ENCODE measurements at regions not wholly inside any gene's neighbourhood (a gene's known extent, or its start where the extent isn't known, plus 50 kb on each side); places are given as distances from the start of the nearest gene placed in this dataset.
A peak's percentile ranks its signal among the peaks of the same experiment; 100 is the strongest.
"Not testable (repeated sequence)": the region's sequence is repeated elsewhere in the genome, so short reads cannot be mapped to it uniquely, and the experiment has no call there.

DNA sequence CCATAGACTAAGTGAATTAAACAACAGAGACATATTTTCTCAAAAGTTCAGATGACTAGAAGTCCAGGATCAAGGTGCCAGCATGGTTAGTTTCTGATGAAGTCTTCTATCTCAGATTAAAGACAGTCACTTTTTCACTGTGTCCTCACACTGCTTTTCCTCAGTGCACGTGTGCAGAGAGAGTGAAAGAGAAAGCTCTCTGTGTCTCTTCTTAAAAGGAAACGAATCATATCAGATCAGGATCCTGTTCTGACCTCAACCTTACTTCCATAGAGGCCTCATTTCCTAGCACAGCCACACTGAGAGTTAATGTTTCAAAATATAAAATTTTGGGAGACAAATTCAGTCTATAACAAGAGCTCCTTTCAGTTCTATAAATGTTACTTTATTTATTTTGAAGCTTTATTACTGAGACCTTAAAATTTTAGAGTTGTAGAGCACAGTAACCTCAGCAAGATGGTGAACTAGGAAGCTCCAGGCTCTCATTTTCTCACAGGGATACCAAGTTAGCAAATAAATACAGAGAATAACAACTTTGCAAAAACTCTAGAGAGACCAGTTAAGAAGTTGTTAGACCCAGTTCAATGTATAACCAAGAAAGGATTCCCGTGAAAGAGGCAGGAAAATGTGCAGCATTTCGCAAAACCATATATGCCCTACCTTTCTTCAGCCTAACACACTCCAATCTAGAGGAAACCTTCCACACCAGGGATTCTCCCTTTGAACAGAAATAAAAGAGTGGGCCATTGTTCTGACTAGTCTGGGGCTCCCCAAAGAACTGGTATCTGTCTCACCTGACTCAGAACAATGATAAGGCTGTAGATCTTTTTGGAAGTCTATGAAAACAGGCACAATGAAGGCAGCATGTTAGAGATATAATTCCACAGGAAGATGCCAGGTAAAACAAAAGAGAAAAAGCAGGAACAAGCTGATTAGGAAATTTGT lies 372.2 kb downstream of the MRPL39 start:
- DNase-seq (ENCODE audit: low read depth) = no peak
- in situ Hi-C loops (cut with HindIII; ENCODE audit: low pct_unique_long_range_greater_than_20kb, low sequenced_read_pairs) = no loop called here

DNA sequence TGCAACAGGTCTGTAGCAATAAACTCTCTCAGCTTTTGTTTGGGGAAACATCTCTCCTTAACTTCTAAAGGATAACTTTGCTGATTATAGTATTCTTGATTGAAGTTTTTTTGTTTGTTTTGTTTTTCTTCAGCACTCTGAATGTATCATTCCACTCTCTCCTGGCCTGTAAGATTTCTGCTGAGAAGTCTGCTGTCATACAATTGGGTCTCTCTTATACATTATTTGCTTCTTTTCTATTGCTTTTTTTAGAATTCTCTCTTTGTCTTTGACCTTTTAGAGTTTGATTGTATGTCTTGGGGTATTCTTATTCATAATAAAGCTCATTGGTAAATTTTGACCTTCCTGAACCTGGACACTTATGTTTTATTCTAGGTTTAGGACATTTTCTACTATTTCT lies 386.3 kb downstream of the MRPL39 start:
- no peak for DNase-seq (ENCODE audit: low read depth)
- in situ Hi-C loops (cut with HindIII; ENCODE audit: low pct_unique_long_range_greater_than_20kb, low sequenced_read_pairs) = no loop called here

DNA sequence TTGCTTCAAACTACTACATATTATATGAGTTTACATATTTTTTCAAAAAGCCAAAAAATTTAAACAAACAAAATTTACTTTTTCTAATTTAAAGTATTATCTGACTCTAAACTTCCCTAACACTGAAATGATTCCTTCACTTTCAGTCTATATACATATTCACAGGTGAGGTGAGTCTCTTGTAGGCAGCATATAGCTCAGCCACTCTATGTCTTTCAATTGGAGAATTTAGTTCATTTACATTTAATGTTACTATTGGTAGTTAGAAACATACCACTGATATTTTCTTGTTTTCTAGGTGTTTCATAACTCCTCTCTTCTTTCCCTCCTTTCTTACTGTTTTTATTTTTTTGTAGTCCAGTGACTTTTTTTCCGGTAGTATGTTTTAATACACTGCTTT lies 387.1 kb downstream of the MRPL39 start:
- in situ Hi-C loops (cut with HindIII; ENCODE audit: low pct_unique_long_range_greater_than_20kb, low sequenced_read_pairs) = no loop called here
- no peak for DNase-seq (ENCODE audit: low read depth)

DNA sequence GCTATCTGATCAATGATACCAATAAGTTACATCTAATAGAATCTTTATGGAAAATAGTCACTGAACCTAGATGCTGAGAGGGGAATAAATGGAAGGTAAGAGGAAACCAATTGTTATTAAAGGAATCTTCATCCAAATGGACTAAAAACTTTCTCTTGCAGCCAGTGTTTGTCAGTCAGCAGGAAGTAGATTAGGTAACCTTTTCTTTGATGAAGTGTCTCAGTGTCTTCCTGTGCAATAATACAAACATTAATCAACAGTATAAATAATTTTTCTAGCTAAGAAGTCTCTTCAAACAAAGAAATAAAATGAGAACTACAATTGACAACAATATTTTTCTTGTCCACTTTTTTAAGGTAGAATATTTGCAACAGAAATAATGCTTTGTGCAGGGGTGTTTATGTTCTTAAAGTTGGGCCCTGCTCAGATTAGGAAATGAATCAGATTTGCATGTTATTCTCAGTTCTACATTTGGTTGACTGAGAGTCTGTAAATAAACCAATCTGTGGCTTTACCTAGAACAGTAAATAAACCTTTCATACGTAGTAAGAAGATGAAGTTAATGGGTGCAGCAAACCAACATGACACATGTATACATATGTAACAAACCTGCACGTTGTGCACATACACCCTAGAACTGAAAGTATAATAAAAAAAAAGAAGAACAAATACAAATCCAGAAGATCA lies 391.4 kb downstream of the MRPL39 start:
- in situ Hi-C loops (cut with HindIII; ENCODE audit: low pct_unique_long_range_greater_than_20kb, low sequenced_read_pairs) = no loop called here
- no peak for DNase-seq (ENCODE audit: low read depth)

DNA sequence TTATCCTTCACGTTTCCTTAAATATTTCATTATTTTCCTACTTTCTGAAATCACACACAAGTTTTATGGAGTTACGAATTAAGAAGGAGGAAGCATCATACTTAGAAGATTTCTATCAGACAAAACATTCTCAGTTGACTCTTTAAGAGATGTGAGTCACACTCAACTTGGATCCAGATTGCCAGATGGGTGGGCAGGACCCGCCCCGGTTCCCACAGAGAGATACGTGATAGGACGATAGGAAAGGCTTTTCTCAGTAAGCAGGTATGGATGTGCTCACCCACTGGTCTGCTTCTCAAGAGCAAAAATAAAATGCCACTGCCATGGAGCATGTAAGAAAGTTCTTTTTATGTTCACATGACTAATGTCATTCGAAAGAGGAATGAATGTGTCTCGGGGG lies 392.6 kb downstream of the MRPL39 start:
- DNase-seq (ENCODE audit: low read depth) = no peak
- in situ Hi-C loops (cut with HindIII; ENCODE audit: low pct_unique_long_range_greater_than_20kb, low sequenced_read_pairs) = no loop called here

DNA sequence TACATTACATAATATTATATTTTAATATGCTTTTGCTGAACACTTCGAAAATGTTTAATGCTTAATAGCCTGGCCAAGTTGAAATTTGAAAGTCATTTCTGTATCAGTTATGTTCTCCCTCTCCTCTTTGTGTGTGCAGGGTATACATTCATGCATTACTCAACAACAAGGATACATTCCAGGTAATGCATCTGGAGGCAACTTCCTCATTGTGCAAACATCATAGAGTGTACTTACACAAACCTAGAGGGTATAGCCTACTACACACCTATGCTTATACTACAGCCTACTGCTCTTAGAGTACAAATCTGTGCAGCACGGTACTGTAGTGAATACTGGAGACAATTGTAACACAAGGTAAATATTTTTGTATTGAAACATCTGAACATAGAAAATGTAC lies 407.3 kb downstream of the MRPL39 start:
- in situ Hi-C loops (cut with HindIII; ENCODE audit: low pct_unique_long_range_greater_than_20kb, low sequenced_read_pairs) = no loop called here
- no peak for DNase-seq (ENCODE audit: low read depth)

DNA sequence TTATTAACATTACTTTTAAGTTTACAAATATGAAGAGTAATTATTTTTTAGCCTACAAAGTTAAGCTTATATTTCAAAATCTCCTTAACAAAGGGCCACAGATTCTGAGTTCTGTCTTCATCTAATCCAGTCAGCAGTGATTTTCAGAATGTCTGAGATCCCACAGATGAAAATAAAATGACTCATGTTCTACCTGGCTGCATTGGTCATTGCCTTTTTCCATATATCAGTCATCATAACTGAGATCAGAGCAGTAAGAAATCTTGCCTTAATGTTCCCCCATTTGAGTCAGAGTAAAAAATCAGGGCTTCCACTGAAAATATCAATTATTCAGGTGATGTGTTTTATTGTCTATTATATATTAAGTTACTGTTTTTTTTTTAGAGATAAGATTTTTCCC lies 416.1 kb downstream of the MRPL39 start:
- in situ Hi-C loops (cut with HindIII; ENCODE audit: low pct_unique_long_range_greater_than_20kb, low sequenced_read_pairs) = no loop called here
- DNase-seq (ENCODE audit: low read depth) = no peak

DNA sequence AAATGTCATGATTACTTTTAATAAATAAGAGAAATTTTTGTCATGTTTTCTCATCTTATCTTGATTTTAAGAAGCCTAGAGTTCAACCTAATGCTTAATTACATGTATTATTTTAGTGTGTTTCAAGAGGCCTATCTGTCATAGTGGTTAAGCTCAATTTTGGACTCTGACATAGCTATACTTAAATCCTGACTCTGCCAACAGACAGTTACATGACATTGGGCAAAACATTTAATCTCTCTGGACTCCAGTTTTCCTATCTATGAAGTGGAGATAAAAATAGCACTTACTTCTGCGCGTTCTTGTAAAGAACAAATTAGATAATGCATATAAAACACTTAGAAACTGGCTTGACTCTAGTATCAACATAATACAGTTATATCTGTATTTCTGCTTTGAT lies 417.8 kb downstream of the MRPL39 start:
- no peak for DNase-seq (ENCODE audit: low read depth)
- in situ Hi-C loops (cut with HindIII; ENCODE audit: low pct_unique_long_range_greater_than_20kb, low sequenced_read_pairs) = no loop called here

DNA sequence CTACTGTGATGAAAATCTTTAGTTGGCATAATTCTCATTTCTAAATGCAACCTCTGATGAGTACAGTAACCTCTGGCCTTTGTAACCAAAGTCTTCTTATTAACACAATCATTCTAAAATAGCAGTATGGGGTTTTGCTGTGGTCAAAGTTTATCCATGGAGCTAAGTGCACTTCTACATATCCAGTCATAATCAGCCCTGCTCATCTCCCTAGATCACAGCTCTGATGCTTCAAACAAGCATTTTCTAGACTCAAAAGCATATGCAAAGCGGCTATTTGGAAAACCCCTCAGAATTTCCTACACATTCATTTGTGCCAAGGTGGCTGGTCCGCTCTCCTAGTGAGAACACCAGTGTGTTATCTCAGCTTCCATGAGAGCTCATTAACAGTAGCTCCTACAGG lies 418.6 kb downstream of the MRPL39 start:
- no peak for DNase-seq (ENCODE audit: low read depth)
- in situ Hi-C loops (cut with HindIII; ENCODE audit: low pct_unique_long_range_greater_than_20kb, low sequenced_read_pairs) = no loop called here

DNA sequence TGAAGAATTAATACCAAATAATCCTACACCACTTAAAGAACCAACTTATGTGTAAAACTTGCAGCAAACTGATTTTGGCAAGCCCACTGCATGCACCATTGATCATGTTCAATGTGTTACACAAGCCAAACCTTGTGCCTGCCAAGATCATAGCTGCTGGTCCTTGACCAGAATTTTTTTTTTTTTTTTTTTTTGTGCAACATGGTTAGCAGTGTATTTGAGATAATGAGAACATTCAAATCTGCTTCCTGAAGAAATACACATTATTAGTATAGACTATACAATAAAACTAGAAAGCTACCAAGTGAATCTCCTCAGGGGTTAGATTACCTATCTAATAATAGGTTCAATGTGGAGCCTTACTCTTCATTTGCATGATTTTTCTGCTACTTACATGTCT lies 421.0 kb downstream of the MRPL39 start:
- in situ Hi-C loops (cut with HindIII; ENCODE audit: low pct_unique_long_range_greater_than_20kb, low sequenced_read_pairs) = no loop called here

DNA sequence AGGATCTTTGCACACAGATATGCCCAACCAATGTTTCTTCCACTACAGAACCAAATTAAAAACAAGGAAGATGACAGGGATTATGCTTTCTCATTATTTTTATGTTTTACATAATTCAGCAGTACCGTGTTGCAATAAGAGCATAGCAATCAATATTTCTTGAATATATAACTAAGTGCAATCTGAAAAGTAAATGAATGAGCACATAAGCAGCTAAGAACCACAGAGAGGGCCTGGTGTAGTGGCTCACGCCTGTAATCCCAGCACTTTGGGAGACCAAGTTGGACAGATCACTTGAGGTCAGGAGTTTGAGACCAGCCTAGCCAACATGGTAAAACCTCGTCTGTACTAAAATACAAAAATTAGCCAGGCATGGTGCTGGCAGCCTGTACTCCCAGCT lies 423.7 kb downstream of the MRPL39 start:
- in situ Hi-C loops (cut with HindIII; ENCODE audit: low pct_unique_long_range_greater_than_20kb, low sequenced_read_pairs) = no loop called here
- DNase-seq (ENCODE audit: low read depth) = no peak

More for the DNA sequence above, 421.0 kb downstream of the MRPL39 start:
- DNase-seq (ENCODE audit: low read depth) = no peak

DNA sequence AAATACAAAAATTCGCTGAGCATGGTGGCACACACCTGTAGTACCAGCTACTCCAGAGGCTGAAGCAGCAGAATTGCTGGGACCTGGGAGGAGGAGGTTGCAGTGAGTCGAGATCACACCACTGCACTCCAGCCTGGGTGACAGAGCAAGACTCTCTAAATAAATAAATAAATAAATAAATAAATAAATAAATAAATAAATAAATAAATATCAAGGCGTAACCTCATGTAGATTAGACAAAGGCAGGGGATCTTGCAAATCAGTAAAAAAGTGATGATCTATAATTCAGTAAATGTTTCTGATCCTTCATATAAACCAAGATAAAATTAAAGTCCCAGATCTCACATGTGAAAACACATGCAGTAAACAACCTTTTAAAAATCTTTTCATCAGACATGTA lies 425.6 kb downstream of the MRPL39 start:
- DNase-seq (ENCODE audit: low read depth); in situ Hi-C loops (cut with HindIII; ENCODE audit: low pct_unique_long_range_greater_than_20kb, low sequenced_read_pairs): not testable (repeated sequence)

DNA sequence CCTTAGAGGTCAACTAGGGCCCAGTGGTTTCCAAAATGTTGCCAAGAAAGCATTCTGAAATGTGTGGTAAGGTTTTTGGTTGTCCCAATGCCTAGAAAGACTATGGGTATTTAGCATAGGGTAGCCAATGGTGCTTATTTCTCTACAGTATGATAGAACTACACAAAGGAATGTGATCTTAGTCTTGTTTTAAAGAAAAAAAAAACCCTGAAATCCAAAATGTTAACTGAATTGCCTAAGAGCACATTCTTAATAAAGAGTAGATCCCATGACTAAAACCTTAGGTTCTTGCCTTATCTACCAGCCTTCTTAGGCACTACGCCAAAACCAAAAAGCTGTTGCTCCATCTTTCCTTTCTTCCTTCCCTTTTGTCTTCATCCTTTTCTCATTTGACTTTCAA lies 428.2 kb downstream of the MRPL39 start:
- DNase-seq (ENCODE audit: low read depth) = no peak
- in situ Hi-C loops (cut with HindIII; ENCODE audit: low pct_unique_long_range_greater_than_20kb, low sequenced_read_pairs) = no loop called here

DNA sequence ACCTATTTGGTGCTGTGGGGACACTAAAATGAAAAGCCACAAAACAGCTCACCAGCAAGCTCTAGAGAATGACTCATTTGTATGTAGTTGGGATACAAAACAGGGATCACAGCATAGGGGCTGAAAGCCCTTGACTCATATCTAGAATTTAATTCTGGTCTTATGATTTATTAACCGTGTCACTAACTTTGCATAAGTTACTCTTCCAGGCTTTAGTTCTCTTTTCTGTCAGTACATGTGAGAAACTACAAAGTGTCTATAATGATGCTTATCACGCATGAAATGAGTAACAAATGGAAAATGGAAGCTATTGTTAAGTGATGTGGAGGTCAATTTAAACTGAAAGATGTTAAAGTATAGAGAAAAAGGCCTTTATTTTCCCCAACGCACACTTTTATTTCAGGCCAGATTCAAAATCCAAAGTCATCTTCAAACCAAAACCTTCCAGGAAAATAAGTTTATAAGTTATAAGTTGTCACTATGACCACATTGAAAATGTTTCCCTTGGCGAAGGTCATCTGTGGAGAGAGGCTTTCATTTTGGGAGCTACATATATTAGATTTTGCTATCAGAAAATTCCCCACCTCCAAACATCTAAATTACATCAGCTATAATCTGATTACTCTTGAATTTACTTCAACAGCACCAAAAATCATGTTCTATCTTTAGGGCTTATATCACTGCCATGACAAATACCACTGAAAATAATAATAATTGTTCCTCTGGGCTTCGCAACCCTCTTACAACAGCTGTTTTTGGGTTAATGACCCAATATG lies 430.5 kb downstream of the MRPL39 start:
- no peak for DNase-seq (ENCODE audit: low read depth)
- in situ Hi-C loops (cut with HindIII; ENCODE audit: low pct_unique_long_range_greater_than_20kb, low sequenced_read_pairs) = no loop called here

DNA sequence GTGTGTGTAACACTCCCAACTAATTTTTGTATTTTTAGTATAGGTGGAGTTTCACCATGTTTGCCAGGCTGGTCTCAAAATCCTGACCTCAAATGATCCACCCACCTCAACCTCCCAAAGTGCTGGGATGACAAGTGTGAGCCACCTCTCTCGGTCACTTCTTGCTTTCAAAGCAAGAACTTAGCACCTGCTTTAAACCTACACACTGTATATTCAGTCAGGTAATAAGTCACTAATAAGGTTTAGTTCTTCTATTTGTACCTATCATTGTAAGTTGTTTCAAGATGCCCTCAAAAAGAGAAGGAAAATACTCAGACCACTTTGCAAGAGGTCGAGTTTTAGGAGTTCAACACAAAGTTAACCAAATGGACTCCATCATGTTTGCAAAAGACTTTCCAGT lies 431.3 kb downstream of the MRPL39 start:
- in situ Hi-C loops (cut with HindIII; ENCODE audit: low pct_unique_long_range_greater_than_20kb, low sequenced_read_pairs) = no loop called here
- no peak for DNase-seq (ENCODE audit: low read depth)

DNA sequence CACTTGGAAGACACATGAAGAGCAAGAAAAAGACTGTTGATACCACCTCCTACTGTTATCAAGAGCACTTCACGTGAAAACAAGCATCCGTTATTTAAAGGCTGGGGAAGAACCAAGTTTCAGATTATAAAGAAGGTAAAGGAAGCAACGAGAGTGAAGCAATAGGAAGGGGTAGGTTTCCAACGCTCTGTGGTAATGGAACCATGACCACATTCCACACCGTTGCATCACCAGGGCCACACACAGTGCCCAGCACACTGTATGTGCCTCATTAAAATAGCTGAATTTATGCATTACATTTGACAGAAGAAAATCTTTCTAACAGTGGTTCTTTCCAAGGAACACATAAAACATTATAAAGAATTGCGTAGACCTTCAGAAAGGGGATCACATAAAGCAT lies 435.8 kb downstream of the MRPL39 start:
- DNase-seq (ENCODE audit: low read depth) = peak; percentile 30
- in situ Hi-C loops (cut with HindIII; ENCODE audit: low pct_unique_long_range_greater_than_20kb, low sequenced_read_pairs) = no loop called here

DNA sequence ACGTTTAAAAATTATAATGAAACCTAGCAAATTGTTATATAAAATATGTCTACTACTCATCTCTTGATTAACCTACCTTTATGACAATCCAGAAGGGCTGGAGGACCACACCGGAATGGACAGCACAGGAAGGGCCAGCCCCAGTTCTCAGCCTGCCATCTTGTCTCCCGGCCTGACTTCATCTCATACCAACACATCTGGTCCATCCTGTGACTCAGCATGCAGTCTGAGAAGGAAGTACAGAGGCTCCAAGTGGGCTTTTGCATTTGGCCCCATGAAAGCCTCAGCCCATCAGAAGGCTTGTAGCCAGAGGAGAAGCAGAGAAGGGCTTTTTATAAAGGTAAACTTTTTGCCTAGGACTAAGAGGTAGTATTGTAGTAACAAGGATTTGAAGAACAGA lies 436.6 kb downstream of the MRPL39 start:
- DNase-seq (ENCODE audit: low read depth) = no peak
- in situ Hi-C loops (cut with HindIII; ENCODE audit: low pct_unique_long_range_greater_than_20kb, low sequenced_read_pairs) = no loop called here

DNA sequence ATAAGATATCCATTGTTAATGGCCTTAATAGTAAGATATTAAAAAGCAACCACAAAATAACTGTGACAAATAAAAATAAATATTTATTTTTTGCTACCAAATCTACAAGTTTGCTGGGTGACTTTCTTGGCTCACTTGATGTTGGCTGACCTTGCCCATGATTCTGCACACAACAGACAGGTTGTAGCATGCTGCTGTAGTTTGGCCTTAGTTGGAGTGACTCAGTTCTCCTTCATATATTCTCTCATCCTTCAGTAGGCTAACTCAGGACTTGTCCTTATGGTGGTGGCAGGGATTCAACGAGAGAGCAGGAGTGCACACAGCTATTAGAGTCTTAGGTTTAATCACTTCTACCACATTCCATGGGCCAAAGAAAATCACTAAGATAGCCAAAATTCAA lies 437.9 kb downstream of the MRPL39 start:
- DNase-seq (ENCODE audit: low read depth) = no peak
- in situ Hi-C loops (cut with HindIII; ENCODE audit: low pct_unique_long_range_greater_than_20kb, low sequenced_read_pairs) = no loop called here

DNA sequence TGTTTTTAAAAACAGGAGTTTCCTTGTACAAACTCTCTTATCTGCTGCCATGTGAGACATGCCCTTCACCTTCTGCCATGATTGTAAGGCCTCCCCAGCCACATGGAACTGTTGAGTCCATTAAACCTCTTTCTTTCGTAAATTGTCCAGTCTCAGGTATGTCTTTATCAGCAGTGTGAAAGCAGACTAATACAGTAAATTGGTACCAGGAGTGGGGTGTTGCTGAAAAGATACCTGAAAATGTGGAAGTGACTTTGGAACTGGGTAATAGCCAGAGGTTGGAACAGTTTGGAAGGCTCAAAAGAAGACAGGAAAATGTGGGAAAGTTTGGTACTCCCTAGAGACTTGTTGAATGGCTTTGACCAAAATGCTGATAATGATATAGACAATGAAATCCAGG lies 440.4 kb downstream of the MRPL39 start:
- in situ Hi-C loops (cut with HindIII; ENCODE audit: low pct_unique_long_range_greater_than_20kb, low sequenced_read_pairs); DNase-seq (ENCODE audit: low read depth): not testable (repeated sequence)
